Stomach (tissue), 4 donors: ENCODE measurements at regions not wholly inside any gene's neighbourhood (a gene's known extent, or its start where the extent isn't known, plus 50 kb on each side); places are given as distances from the start of the nearest gene placed in this dataset.

Experiments
- EP300 ChIP-seq: sonication (generic); formaldehyde crosslinking; IDR thresholded peaks from one replicate; pipeline ENCODE4 v1.6.1; 2017; ENCODE audit warnings: antibody characterized with exemption
- POLR2A ChIP-seq, 4 donors: fragments of 450-650 bp; IDR thresholded peaks; one replicate each; pipeline ENCODE4 v1.6.1; 2016; ENCODE audit warnings: antibody characterized with exemption in 4 of 4, control low read depth in 2 of 4, mild to moderate bottlenecking in 1 of 4, moderate library complexity in 1 of 4

DNA sequence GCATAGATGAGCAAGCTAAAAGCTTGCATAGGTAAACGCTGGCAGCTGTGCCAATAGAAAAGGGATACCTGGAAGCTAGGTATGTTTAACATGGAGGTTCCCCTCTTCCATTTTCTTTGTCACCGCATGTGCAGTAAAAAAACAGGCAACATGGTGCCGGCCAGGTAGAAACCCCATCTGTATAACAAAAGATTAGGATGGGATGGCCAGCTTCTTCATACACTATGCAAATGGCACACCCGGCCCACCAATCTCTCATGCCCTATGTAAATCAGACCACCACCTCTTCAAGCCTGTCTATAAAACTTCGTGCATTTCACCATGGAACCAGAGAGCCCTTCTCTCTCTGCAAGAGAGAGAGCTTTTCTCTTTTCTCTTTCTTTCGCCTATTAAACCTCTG lies 224.3 kb upstream of the P2RY1 start:
- TF ChIP-seq POLR2A (IDR thresholded peaks at IDR 0.05), result no peak
- TF ChIP-seq EP300, result no peak
